ENCODE measurements at regions not wholly inside any gene's neighbourhood (a gene's known extent, or its start where the extent isn't known, plus 50 kb on each side); places are given as distances from the start of the nearest gene placed in this dataset.

- H3K9me3 ChIP-seq (ENCODE audit: low read depth, low read length): peaks cover 3% of the 10 kb centered on the region
- no peaks in the 10 kb centered on the region for H3K36me3 ChIP-seq (ENCODE audit: insufficient read depth, low read length)
- no peak overlapping the region for H2AFZ ChIP-seq (ENCODE audit: low read length)
- no peak for TF ChIP-seq CTCF (IDR thresholded peaks at IDR 0.05; ENCODE audit: extremely low read depth, low read depth, low read length)
- no peaks in the 10 kb centered on the region for H4K20me1 ChIP-seq (ENCODE audit: insufficient read depth, low read length)
- DNase-seq (ENCODE audit: insufficient read length, low spot score, missing footprints): no peak
- no peak overlapping the region for H3K27ac ChIP-seq (ENCODE audit: low read depth, low read length)
- no peak overlapping the region for H3K4me2 ChIP-seq (ENCODE audit: insufficient read depth, low read length)
- no peaks in the 10 kb centered on the region for H3K27me3 ChIP-seq (ENCODE audit: insufficient read depth, low read length)
- no peaks in the 10 kb centered on the region for H3K79me2 ChIP-seq (ENCODE audit: insufficient read depth, low read length)
- no peaks in the 10 kb centered on the region for H3K4me1 ChIP-seq (ENCODE audit: insufficient read depth, low read length)
- H3K4me3 ChIP-seq (ENCODE audit: insufficient read depth, low read length): no peak overlapping the region
Observed at GRCh38 chr16:52256310-52257078, 290.4 kb downstream of the TOX3 start.

- no peaks in the 10 kb centered on the region for H3K79me2 ChIP-seq (ENCODE audit: insufficient read depth, low read length)
- H3K4me3 ChIP-seq (ENCODE audit: insufficient read depth, low read length): no peak overlapping the region
- no peaks in the 10 kb centered on the region for H4K20me1 ChIP-seq (ENCODE audit: insufficient read depth, low read length)
- DNase-seq (ENCODE audit: insufficient read length, low spot score, missing footprints): no peak
- no peak overlapping the region for H3K27ac ChIP-seq (ENCODE audit: low read depth, low read length)
- H3K4me1 ChIP-seq (ENCODE audit: insufficient read depth, low read length): no peaks in the 10 kb centered on the region
- H3K4me2 ChIP-seq (ENCODE audit: insufficient read depth, low read length): no peak overlapping the region
- H3K36me3 ChIP-seq (ENCODE audit: insufficient read depth, low read length): no peaks in the 10 kb centered on the region
- H3K27me3 ChIP-seq (ENCODE audit: insufficient read depth, low read length): no peaks in the 10 kb centered on the region
- no peak for TF ChIP-seq CTCF (IDR thresholded peaks at IDR 0.05; ENCODE audit: extremely low read depth, low read depth, low read length)
- peaks cover 3% of the 10 kb centered on the region for H3K9me3 ChIP-seq (ENCODE audit: low read depth, low read length)
- no peak overlapping the region for H2AFZ ChIP-seq (ENCODE audit: low read length)
Observed at GRCh38 chr16:52254746-52255145, 292.2 kb downstream of the TOX3 start.

GRCh38 chr16:52252680-52253079 is 294.3 kb downstream of the TOX3 start:
- DNase-seq (ENCODE audit: insufficient read length, low spot score, missing footprints): no peak
- H2AFZ ChIP-seq (ENCODE audit: low read length): no peak overlapping the region
- no peaks in the 10 kb centered on the region for H3K4me1 ChIP-seq (ENCODE audit: insufficient read depth, low read length)
- H3K4me2 ChIP-seq (ENCODE audit: insufficient read depth, low read length): no peak overlapping the region
- no peaks in the 10 kb centered on the region for H4K20me1 ChIP-seq (ENCODE audit: insufficient read depth, low read length)
- no peaks in the 10 kb centered on the region for H3K79me2 ChIP-seq (ENCODE audit: insufficient read depth, low read length)
- TF ChIP-seq CTCF (IDR thresholded peaks at IDR 0.05; ENCODE audit: extremely low read depth, low read depth, low read length): no peak
- H3K36me3 ChIP-seq (ENCODE audit: insufficient read depth, low read length): no peaks in the 10 kb centered on the region
- peaks cover 3% of the 10 kb centered on the region for H3K9me3 ChIP-seq (ENCODE audit: low read depth, low read length)
- no peak overlapping the region for H3K4me3 ChIP-seq (ENCODE audit: insufficient read depth, low read length)
- H3K27ac ChIP-seq (ENCODE audit: low read depth, low read length): no peak overlapping the region
- H3K27me3 ChIP-seq (ENCODE audit: insufficient read depth, low read length): no peaks in the 10 kb centered on the region

- Histone ChIP-seq H3K79me2 (ENCODE audit: insufficient read depth, low read length) (no peaks in the 10 kb centered on the region), H3K36me3 (ENCODE audit: insufficient read depth, low read length) (no peaks in the 10 kb centered on the region), H3K4me2 (ENCODE audit: insufficient read depth, low read length) (no peak overlapping the region), H3K4me3 (ENCODE audit: insufficient read depth, low read length) (no peak overlapping the region), H4K20me1 (ENCODE audit: insufficient read depth, low read length) (no peaks in the 10 kb centered on the region), H3K27ac (ENCODE audit: low read depth, low read length) (no peak overlapping the region), H3K9me3 (ENCODE audit: low read depth, low read length) (peaks cover 3% of the 10 kb centered on the region), H3K27me3 (ENCODE audit: insufficient read depth, low read length) (no peaks in the 10 kb centered on the region), H2AFZ (ENCODE audit: low read length) (no peak overlapping the region), H3K4me1 (ENCODE audit: insufficient read depth, low read length) (no peaks in the 10 kb centered on the region)
- no peak for TF ChIP-seq CTCF (IDR thresholded peaks at IDR 0.05; ENCODE audit: extremely low read depth, low read depth, low read length)
- DNase-seq (ENCODE audit: insufficient read length, low spot score, missing footprints): no peak
Observed at GRCh38 chr16:52251495-52251894, 295.4 kb downstream of the TOX3 start.
